ENCODE measurements at regions not wholly inside any gene's neighbourhood (a gene's known extent, or its start where the extent isn't known, plus 50 kb on each side); places are given as distances from the start of the nearest gene placed in this dataset.

GRCh38 chr14:34034447-34035176, 83.7 kb upstream of the EGLN3 start (continued):
- TF ChIP-seq ZNF607 (CRISPR knock-in tag; IDR thresholded peaks at IDR 0.05; ENCODE audit: borderline replicate concordance) (0 out of 2 replicates have a peak, but pooled peaks have one; percentile 63), ZBTB26 (CRISPR knock-in tag; IDR thresholded peaks at IDR 0.05; ENCODE audit: borderline replicate concordance) (0 out of 2 replicates have a peak, but pooled peaks have one; percentile 7), SP5 (CRISPR knock-in tag; IDR thresholded peaks at IDR 0.05; ENCODE audit: borderline replicate concordance, low read depth) (0 out of 2 replicates have a peak, but pooled peaks have one; percentile 9), NR0B2 (CRISPR knock-in tag; IDR thresholded peaks at IDR 0.05) (0 out of 2 replicates have a peak, but pooled peaks have one; percentile 14), HOXA7 (CRISPR knock-in tag; IDR thresholded peaks at IDR 0.05) (peak; percentile 73; the same call in 1 of the 2 replicates), ZNF343 (CRISPR knock-in tag; IDR thresholded peaks at IDR 0.05) (0 out of 2 replicates have a peak, but pooled peaks have one; percentile 65), ZNF281 (CRISPR knock-in tag; IDR thresholded peaks at IDR 0.05; ENCODE audit: borderline replicate concordance) (no peak), ZBTB34 (CRISPR knock-in tag; IDR thresholded peaks at IDR 0.05) (0 out of 2 replicates have a peak, but pooled peaks have one; percentile 16), ZNF136 (CRISPR knock-in tag; IDR thresholded peaks at IDR 0.05; ENCODE audit: low read depth) (0 out of 2 replicates have a peak, but pooled peaks have one; percentile 12), IRF1 (CRISPR knock-in tag; IDR thresholded peaks at IDR 0.05; ENCODE audit: low read depth) (no peak), REL (CRISPR knock-in tag; conservative IDR thresholded peaks at IDR 0.05) (peak; percentile 86), RFX3 (CRISPR knock-in tag; IDR thresholded peaks at IDR 0.05) (no peak), RARG (CRISPR knock-in tag; IDR thresholded peaks at IDR 0.05; ENCODE audit: low read depth) (peak; percentile 94; the same call in 1 of the 2 replicates), FOXP1 (IDR thresholded peaks at IDR 0.05) (no peak), FOXP1 (CRISPR knock-in tag; IDR thresholded peaks at IDR 0.05) (no peak), ZNF326 (CRISPR knock-in tag; IDR thresholded peaks at IDR 0.05; ENCODE audit: borderline replicate concordance) (0 out of 2 replicates have a peak, but pooled peaks have one; percentile 31), ZNF569 (CRISPR knock-in tag; IDR thresholded peaks at IDR 0.05; ENCODE audit: borderline replicate concordance) (no peak), ZBTB3 (CRISPR knock-in tag; IDR thresholded peaks at IDR 0.05; ENCODE audit: borderline replicate concordance, low read depth) (0 out of 2 replicates have a peak, but pooled peaks have one; percentile 26)

Measured in HepG2 (cell line).